ENCODE measurements at regions not wholly inside any gene's neighbourhood (a gene's known extent, or its start where the extent isn't known, plus 50 kb on each side); places are given as distances from the start of the nearest gene placed in this dataset.

DNA sequence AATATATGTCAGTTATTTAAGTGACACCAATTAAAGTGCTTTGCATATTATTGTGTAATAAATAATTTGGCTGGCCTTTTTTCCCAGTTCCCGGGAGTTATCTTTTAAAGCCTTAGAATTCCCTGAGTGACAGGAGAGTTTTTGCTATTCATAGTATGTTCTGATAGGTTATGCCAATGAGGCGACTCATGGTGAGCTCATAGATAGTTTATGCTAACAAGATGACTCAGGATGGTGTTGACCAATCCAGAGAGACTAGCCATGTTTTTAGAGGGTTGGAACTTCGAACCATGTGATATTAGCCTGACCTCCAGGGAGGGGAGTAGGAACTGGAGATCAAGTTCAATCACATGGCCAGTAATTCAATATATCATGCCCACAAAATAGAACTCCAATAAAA is 310.8 kb downstream of the USP25 start:
- DNase-seq (ENCODE audit: low read depth, low spot score): peak; percentile 16
- TF ChIP-seq, protein P1, sequence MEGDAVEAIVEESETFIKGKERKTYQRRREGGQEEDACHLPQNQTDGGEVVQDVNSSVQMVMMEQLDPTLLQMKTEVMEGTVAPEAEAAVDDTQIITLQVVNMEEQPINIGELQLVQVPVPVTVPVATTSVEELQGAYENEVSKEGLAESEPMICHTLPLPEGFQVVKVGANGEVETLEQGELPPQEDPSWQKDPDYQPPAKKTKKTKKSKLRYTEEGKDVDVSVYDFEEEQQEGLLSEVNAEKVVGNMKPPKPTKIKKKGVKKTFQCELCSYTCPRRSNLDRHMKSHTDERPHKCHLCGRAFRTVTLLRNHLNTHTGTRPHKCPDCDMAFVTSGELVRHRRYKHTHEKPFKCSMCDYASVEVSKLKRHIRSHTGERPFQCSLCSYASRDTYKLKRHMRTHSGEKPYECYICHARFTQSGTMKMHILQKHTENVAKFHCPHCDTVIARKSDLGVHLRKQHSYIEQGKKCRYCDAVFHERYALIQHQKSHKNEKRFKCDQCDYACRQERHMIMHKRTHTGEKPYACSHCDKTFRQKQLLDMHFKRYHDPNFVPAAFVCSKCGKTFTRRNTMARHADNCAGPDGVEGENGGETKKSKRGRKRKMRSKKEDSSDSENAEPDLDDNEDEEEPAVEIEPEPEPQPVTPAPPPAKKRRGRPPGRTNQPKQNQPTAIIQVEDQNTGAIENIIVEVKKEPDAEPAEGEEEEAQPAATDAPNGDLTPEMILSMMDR (IDR thresholded peaks at IDR 0.05; ENCODE audit: low read depth, low read length): no peak
- H3K4me3 ChIP-seq (ENCODE audit: low read depth, low read length): no peak overlapping the region
- in situ Hi-C loops (cut with HindIII; ENCODE audit: low sequenced_read_pairs): no loop called here

DNA sequence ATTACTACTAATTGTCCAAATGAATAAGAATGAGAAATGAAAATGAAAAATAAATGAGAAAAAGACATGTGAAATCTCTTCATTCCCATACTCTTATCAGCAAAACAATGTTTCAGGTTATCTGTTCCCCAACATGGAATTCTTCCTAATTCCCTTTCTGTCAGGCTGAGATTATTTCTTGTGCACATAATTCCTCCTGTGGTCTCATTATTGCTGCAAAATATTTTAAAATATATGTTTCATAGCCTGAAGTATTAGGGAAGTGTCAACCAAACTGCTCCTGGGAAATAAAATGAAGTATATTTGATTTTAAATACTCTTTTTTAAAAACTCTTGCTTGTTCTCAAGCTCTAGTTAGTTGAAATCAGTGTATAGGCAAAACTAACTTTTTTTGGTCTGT is 314.9 kb downstream of the USP25 start:
- in situ Hi-C loops (cut with HindIII; ENCODE audit: low sequenced_read_pairs): no loop called here
- H3K4me3 ChIP-seq (ENCODE audit: low read depth, low read length): no peak overlapping the region
- no peak for DNase-seq (ENCODE audit: low read depth, low spot score)
- TF ChIP-seq, protein P1 (IDR thresholded peaks at IDR 0.05; ENCODE audit: low read depth, low read length): no peak

DNA sequence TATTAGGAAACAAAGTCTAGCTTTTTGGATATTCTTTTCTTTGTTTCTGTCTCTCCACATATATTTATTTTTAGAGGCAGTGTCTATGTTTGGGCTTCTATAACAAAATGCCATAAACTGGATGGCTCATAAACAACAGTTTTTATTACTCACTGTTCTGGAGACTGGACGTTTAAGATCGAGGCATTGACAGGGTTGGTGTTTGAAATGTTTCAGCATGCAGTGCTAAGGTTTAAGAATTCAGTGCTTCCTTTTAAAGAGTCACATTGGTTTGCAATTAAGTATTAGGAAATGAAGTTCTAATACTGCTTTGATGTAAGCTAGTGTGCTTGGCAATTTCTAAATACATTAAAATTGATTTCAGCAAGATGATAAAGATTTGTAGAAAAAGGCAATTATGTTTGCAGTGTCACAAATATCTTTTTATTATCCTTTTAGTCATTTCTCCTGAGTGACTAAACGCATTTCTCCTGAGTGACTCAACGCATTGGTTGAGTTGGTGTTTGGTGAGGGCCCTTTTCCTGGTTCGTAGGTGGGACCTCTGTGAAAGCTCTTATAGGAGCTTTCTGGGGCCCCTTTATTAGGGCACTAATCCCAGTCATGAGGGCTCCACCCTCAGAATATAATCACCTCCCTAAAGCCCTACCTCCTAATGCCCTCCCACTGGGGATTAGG is 317.0 kb downstream of the USP25 start:
- no peak overlapping the region for H3K4me3 ChIP-seq (ENCODE audit: low read depth, low read length)
- peak; percentile 25 for DNase-seq (ENCODE audit: low read depth, low spot score)
- TF ChIP-seq, protein P1 (IDR thresholded peaks at IDR 0.05; ENCODE audit: low read depth, low read length): no peak
- in situ Hi-C loops (cut with HindIII; ENCODE audit: low sequenced_read_pairs): no loop called here

DNA sequence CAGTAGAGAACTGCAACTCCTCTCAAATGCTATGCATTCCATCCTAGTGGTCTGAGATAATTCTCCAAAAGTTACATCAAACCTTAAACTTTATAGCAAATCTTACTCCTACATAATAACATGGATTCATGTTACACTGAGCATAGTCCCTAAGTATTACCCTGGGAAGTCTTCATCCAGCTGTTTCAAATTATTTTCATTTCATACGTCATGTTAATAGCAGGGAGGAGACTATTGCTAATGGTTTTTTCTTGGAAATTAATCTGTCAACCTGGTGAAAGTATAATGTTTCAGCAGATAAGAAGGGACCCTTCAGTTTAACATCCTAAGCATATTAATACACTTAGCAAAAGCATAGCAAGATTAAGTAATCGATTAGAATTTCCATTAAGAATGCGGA is 318.1 kb downstream of the USP25 start:
- no peak overlapping the region for H3K4me3 ChIP-seq (ENCODE audit: low read depth, low read length)
- peak; percentile 46 for DNase-seq (ENCODE audit: low read depth, low spot score)
- TF ChIP-seq, protein P1 (IDR thresholded peaks at IDR 0.05; ENCODE audit: low read depth, low read length): no peak
- in situ Hi-C loops (cut with HindIII; ENCODE audit: low sequenced_read_pairs): no loop called here

DNA sequence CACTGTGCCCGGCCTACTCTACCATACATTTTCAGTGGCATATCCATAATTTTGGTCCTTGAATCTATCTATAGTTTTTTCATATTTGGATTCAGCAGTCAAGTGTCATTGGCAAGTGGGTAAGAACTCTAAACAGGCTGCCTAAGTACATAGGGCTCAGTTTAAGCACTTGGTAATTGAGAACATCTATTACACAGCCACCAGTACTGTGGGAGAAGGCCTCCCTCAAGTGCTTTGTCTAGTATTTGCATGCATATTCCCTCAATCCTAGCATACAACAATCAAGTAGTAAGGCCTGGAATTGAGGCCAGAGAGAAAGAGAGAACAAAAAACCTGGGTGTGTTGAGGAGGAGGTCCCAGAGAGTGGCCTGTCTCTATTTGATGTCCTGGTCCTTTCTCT is 325.2 kb downstream of the USP25 start:
- DNase-seq (ENCODE audit: low read depth, low spot score): no peak
- in situ Hi-C loops (cut with HindIII; ENCODE audit: low sequenced_read_pairs): no loop called here
- TF ChIP-seq, protein P1 (IDR thresholded peaks at IDR 0.05; ENCODE audit: low read depth, low read length): no peak

DNA sequence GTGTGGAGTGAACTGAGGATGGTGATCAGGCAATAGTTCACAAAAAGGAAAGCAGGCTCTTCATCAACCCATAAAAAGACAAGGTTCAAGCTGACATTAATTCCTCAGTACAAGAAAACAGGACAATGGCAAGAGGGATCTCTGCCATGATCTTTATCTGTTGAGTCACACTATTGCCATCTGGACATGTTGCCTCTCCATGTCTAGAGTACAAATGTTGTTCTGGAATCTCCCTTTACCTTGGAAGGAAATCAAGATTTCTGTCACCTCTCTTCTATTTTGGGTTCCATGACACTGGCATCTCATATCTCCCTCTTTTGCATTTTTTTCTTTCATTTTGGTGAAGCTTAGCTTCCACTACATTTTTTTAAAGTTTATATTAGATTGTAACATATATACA is 329.1 kb downstream of the USP25 start:
- DNase-seq (ENCODE audit: low read depth, low spot score): no peak
- in situ Hi-C loops (cut with HindIII; ENCODE audit: low sequenced_read_pairs): no loop called here
- H3K4me3 ChIP-seq (ENCODE audit: low read depth, low read length): no peak overlapping the region
- TF ChIP-seq, protein P1 (IDR thresholded peaks at IDR 0.05; ENCODE audit: low read depth, low read length): no peak

More for the DNA sequence above, 325.2 kb downstream of the USP25 start:
- no peak overlapping the region for H3K4me3 ChIP-seq (ENCODE audit: low read depth, low read length)

All from astrocyte of the spinal cord (primary cell).